ENCODE measurements at regions not wholly inside any gene's neighbourhood (a gene's known extent, or its start where the extent isn't known, plus 50 kb on each side); places are given as distances from the start of the nearest gene placed in this dataset.
A peak's percentile ranks its signal among the peaks of the same experiment; 100 is the strongest.

- no peak overlapping the region for H3K4me3 ChIP-seq (ENCODE audit: low read depth, low read length)
- no peak for TF ChIP-seq CTCF (IDR thresholded peaks at IDR 0.05; ENCODE audit: insufficient read depth, low read depth, low read length, missing control alignments)
- no peak for DNase-seq (ENCODE audit: low read depth)
Measured at GRCh38 chr1:198809247-198809646, 170.4 kb downstream of the PTPRC start.

- no peak overlapping the region for H3K4me3 ChIP-seq (ENCODE audit: low read depth, low read length)
- no peak for TF ChIP-seq CTCF (IDR thresholded peaks at IDR 0.05; ENCODE audit: insufficient read depth, low read depth, low read length, missing control alignments)
- no peak for DNase-seq (ENCODE audit: low read depth)
Measured at GRCh38 chr1:198811449-198811848, 172.6 kb downstream of the PTPRC start.

- H3K4me3 ChIP-seq (ENCODE audit: low read depth, low read length), result no peak overlapping the region
- no peak for TF ChIP-seq CTCF (IDR thresholded peaks at IDR 0.05; ENCODE audit: insufficient read depth, low read depth, low read length, missing control alignments)
Measured at GRCh38 chr1:198823626-198824025, 184.8 kb downstream of the PTPRC start.

GRCh38 chr1:198825254-198825653 is 186.4 kb downstream of the PTPRC start:
- TF ChIP-seq CTCF (IDR thresholded peaks at IDR 0.05; ENCODE audit: insufficient read depth, low read depth, low read length, missing control alignments), result no peak
- H3K4me3 ChIP-seq (ENCODE audit: low read depth, low read length), result no peak overlapping the region
- DNase-seq (ENCODE audit: low read depth), result no peak

More at GRCh38 chr1:198823626-198824025, 184.8 kb downstream of the PTPRC start:
- DNase-seq (ENCODE audit: low read depth), result no peak

- no peak for TF ChIP-seq CTCF (IDR thresholded peaks at IDR 0.05; ENCODE audit: insufficient read depth, low read depth, low read length, missing control alignments)
- H3K4me3 ChIP-seq (ENCODE audit: low read depth, low read length), result no peak overlapping the region
- no peak for DNase-seq (ENCODE audit: low read depth)
Measured at GRCh38 chr1:198829356-198829755, 190.5 kb downstream of the PTPRC start.

- H3K4me3 ChIP-seq (ENCODE audit: low read depth, low read length), result no peak overlapping the region
- peak; percentile 33 for TF ChIP-seq CTCF (IDR thresholded peaks at IDR 0.05; ENCODE audit: insufficient read depth, low read depth, low read length, missing control alignments)
- DNase-seq (ENCODE audit: low read depth), result peak; percentile 47
Measured at GRCh38 chr1:198829944-198830343, 191.1 kb downstream of the PTPRC start.

GRCh38 chr1:198830412-198830811 is 191.6 kb downstream of the PTPRC start:
- no peak for TF ChIP-seq CTCF (IDR thresholded peaks at IDR 0.05; ENCODE audit: insufficient read depth, low read depth, low read length, missing control alignments)

More at GRCh38 chr1:198830412-198830811, 191.6 kb downstream of the PTPRC start:
- peak; percentile 12 for DNase-seq (ENCODE audit: low read depth)
- H3K4me3 ChIP-seq (ENCODE audit: low read depth, low read length), result no peak overlapping the region

Measured in GM12865 (cell line).